ENCODE measurements at regions not wholly inside any gene's neighbourhood (a gene's known extent, or its start where the extent isn't known, plus 50 kb on each side); places are given as distances from the start of the nearest gene placed in this dataset.

GRCh38 chr2:136402281-136402680 lies 284.3 kb upstream of the CXCR4 start:
- no peak overlapping the region for H3K9ac ChIP-seq (ENCODE audit: low read depth, low read length)
- no peaks in the 10 kb centered on the region for H4K20me1 ChIP-seq (ENCODE audit: insufficient read depth, low read length)
- H3K36me3 ChIP-seq (ENCODE audit: insufficient read depth, low read length), result no peaks in the 10 kb centered on the region
- no peaks in the 10 kb centered on the region for H3K9me3 ChIP-seq (ENCODE audit: insufficient read depth, low read length, severe bottlenecking)
- H3K79me2 ChIP-seq (ENCODE audit: insufficient read depth, low read length), result no peaks in the 10 kb centered on the region
- H2AFZ ChIP-seq (ENCODE audit: low read depth, low read length), result no peak overlapping the region
- ATAC-seq (ENCODE audit: insufficient read depth, low read depth), result no peak
- no peak overlapping the region for H3K27ac ChIP-seq (ENCODE audit: low read length)
- TF ChIP-seq CTCF (IDR thresholded peaks at IDR 0.05; ENCODE audit: borderline replicate concordance, extremely low read depth, low read length, poor library complexity, severe bottlenecking) (no peak), EZH2 (IDR thresholded peaks at IDR 0.05; ENCODE audit: borderline replicate concordance, low read depth, low read length, severe bottlenecking) (no peak)
- peaks cover 17% of the 10 kb centered on the region for H3K27me3 ChIP-seq (ENCODE audit: insufficient read depth, low read length, poor library complexity)
- H3K4me2 ChIP-seq (ENCODE audit: insufficient read depth, low read length), result no peak overlapping the region
- no peak overlapping the region for H3K4me3 ChIP-seq (ENCODE audit: low read depth in 1 of 2, low read length in 2 of 2)
- DNase-seq, result no peak
- no peaks in the 10 kb centered on the region for H3K4me1 ChIP-seq (ENCODE audit: insufficient read depth, low read length)

DNA sequence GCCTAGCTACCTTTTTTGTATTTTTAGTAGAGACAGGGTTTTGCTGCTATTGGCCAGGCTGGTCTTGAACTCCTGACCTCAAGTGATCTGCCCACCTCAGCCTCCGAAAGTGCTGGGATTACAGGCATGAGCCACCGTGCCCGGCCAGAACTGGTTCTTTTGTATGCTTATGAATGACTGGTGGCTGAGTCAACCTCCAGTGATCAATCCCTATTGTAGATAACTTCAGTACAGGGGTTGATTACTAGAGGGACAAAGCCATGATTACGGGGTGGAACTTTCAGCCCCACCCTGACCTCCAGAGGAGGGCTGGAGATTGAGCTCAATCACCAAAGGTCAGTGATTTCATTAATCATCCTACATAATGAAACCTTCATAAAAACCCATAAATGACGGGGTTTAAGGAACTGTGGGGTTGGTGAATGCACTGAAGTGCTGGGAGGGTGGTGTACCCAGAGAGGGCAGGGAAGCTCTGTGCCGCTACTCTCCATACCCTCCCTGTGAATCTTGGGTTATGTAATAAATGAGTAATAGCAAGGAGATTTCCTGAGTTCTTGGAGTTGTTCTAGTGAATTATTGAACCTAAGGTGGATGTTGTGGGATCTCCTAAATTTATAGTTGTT lies 281.8 kb upstream of the CXCR4 start:
- TF ChIP-seq EZH2 (IDR thresholded peaks at IDR 0.05; ENCODE audit: borderline replicate concordance, low read depth, low read length, severe bottlenecking) (no peak), CTCF (IDR thresholded peaks at IDR 0.05; ENCODE audit: borderline replicate concordance, extremely low read depth, low read length, poor library complexity, severe bottlenecking) (no peak)
- DNase-seq, result no peak
- Histone ChIP-seq H3K9ac (ENCODE audit: low read depth, low read length) (no peak overlapping the region), H3K36me3 (ENCODE audit: insufficient read depth, low read length) (no peaks in the 10 kb centered on the region), H3K9me3 (ENCODE audit: insufficient read depth, low read length, severe bottlenecking) (no peaks in the 10 kb centered on the region), H3K79me2 (ENCODE audit: insufficient read depth, low read length) (no peaks in the 10 kb centered on the region), H2AFZ (ENCODE audit: low read depth, low read length) (no peak overlapping the region), H3K4me1 (ENCODE audit: insufficient read depth, low read length) (peaks cover 4% of the 10 kb centered on the region), H3K27ac (ENCODE audit: low read length) (no peak overlapping the region), H3K27me3 (ENCODE audit: insufficient read depth, low read length, poor library complexity) (peaks cover 8% of the 10 kb centered on the region), H3K4me2 (ENCODE audit: insufficient read depth, low read length) (no peak overlapping the region), H3K4me3 (ENCODE audit: low read depth in 1 of 2, low read length in 2 of 2) (no peak overlapping the region), H4K20me1 (ENCODE audit: insufficient read depth, low read length) (no peaks in the 10 kb centered on the region)
- ATAC-seq (ENCODE audit: insufficient read depth, low read depth), result no peak

DNA sequence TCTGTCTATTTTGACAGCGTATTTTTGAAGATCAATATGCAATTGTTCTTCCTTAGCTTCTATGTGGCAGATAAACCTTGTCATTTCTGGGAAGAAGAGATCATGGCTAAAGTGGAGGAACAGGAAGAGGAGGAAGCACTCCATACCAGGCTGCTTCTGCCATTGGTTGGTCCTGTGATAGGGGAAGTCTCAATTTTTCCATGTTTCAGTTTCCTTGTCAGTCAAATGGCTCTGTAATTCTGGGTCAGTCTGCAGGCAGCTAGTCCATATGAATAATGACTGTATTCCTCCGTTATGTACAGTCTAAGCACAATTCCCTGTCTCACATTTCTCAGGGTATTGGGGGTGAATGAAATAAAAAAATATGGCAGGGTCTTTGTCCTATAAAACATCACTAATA lies 277.6 kb upstream of the CXCR4 start:
- Histone ChIP-seq H3K27ac (ENCODE audit: low read length) (no peak overlapping the region), H3K4me3 (ENCODE audit: low read depth in 1 of 2, low read length in 2 of 2) (no peak overlapping the region), H3K9me3 (ENCODE audit: insufficient read depth, low read length, severe bottlenecking) (no peaks in the 10 kb centered on the region), H3K79me2 (ENCODE audit: insufficient read depth, low read length) (no peaks in the 10 kb centered on the region), H3K9ac (ENCODE audit: low read depth, low read length) (no peak overlapping the region), H4K20me1 (ENCODE audit: insufficient read depth, low read length) (no peaks in the 10 kb centered on the region), H3K27me3 (ENCODE audit: insufficient read depth, low read length, poor library complexity) (no peaks in the 10 kb centered on the region), H2AFZ (ENCODE audit: low read depth, low read length) (no peak overlapping the region), H3K36me3 (ENCODE audit: insufficient read depth, low read length) (no peaks in the 10 kb centered on the region), H3K4me1 (ENCODE audit: insufficient read depth, low read length) (peaks cover 22% of the 10 kb centered on the region), H3K4me2 (ENCODE audit: insufficient read depth, low read length) (no peak overlapping the region)
- no peak for TF ChIP-seq CTCF (IDR thresholded peaks at IDR 0.05; ENCODE audit: borderline replicate concordance, extremely low read depth, low read length, poor library complexity, severe bottlenecking)
- no peak for TF ChIP-seq EZH2 (IDR thresholded peaks at IDR 0.05; ENCODE audit: borderline replicate concordance, low read depth, low read length, severe bottlenecking)
- no peak for DNase-seq
- ATAC-seq (ENCODE audit: insufficient read depth, low read depth), result no peak

Measured in DND-41 (cell line).